IPS-15b (cell line): ENCODE measurements at regions not wholly inside any gene's neighbourhood (a gene's known extent, or its start where the extent isn't known, plus 50 kb on each side); places are given as distances from the start of the nearest gene placed in this dataset.
"Not testable (repeated sequence)": the region's sequence is repeated elsewhere in the genome, so short reads cannot be mapped to it uniquely, and the experiment has no call there.

Experiments
- H3K27me3 ChIP-seq: one replicate; pipeline ENCODE4 v1.6.1; 2013; ENCODE audit warnings: low read length; ENCODE audit not compliant: control insufficient read depth, insufficient read depth
- H3K36me3 ChIP-seq: one replicate; pipeline ENCODE4 v1.6.1; 2013; ENCODE audit warnings: low read length; ENCODE audit not compliant: control insufficient read depth, insufficient read depth
- H3K4me1 ChIP-seq: one replicate; pipeline ENCODE4 v1.6.1; 2013; ENCODE audit warnings: mild to moderate bottlenecking, low read length; ENCODE audit not compliant: control insufficient read depth, insufficient read depth
- H3K4me3 ChIP-seq: one replicate; pipeline ENCODE4 v1.5.1; 2013; ENCODE audit warnings: low read depth, low read length
- H3K9ac ChIP-seq: one replicate; pipeline ENCODE4 v1.6.1; 2013; ENCODE audit warnings: low read depth, mild to moderate bottlenecking, low read length
- H3K9me3 ChIP-seq: one replicate; pipeline ENCODE4 v1.6.1; 2013; ENCODE audit warnings: mild to moderate bottlenecking, low read length; ENCODE audit not compliant: control insufficient read depth, insufficient read depth

DNA sequence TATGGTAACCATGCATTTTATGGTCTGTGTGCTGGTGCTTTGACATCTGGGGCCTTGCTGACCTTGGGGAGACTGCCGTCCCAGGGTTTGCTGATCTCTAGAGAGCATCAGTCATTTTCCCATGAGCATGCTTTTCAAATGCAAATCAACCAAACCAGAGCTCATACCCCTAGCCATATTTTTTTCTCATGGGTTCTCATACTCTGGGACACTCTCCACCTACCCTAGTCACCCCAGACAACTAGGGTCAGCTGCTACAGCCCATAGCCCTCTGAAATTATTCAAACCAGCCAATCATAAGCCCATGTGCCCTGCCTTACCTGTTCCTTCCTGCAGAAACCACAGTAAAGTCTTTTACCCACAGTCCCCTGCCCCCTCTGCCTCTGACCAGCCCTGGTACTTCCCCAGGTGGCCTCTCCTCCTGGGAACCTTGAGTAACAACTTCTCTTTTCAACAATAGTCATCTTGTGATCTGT, 132.0 kb downstream of the MAP3K21 start:
- Histone ChIP-seq H3K4me1 (no peaks in the 10 kb centered on the region), H3K27me3 (no peaks in the 10 kb centered on the region), H3K9ac (no peak overlapping the region), H3K4me3 (no peak overlapping the region), H3K36me3 (no peaks in the 10 kb centered on the region), H3K9me3 (no peaks in the 10 kb centered on the region)

DNA sequence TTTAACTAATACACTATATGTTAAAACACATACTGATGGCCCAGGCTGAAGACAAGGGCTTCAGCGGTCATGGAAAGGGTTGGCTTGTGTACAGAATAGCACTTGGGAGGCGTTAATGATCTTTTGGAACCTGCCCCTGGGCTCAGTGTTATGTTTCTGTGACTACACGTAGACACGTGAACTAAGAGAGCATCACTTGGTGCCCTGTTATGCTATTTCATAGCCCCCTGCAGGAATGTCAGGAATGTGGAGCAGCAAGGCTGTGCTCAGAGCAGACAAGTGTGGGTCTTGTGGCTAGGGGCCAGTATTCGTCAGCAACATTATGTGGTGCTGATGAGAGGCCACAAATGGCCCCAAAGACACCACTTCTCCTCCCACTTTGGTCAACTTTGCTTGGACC, 132.4 kb downstream of the MAP3K21 start:
- H3K36me3 ChIP-seq: no peaks in the 10 kb centered on the region
- no peaks in the 10 kb centered on the region for H3K9me3 ChIP-seq
- H3K4me1 ChIP-seq: no peaks in the 10 kb centered on the region
- no peak overlapping the region for H3K4me3 ChIP-seq
- H3K27me3 ChIP-seq: no peaks in the 10 kb centered on the region
- no peak overlapping the region for H3K9ac ChIP-seq

DNA sequence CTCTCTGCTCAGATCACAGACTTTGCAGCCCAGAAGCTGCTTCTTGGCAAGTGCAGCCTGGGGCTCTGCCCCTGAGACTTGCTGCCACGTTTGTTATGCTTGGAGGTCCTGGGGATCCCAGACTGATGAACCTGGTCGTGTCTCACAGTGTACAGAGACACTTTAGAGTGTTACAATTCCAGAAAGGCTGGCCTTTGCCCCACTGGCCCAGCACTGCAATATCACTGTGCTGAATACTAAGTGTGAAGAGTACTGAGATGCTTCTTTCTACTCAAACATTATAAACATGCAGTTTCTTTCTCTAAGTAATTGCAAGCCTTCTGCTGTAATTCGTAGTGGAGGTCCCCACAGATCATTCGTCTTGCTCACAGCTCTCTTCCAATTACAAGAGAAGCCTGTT, 133.2 kb downstream of the MAP3K21 start:
- Histone ChIP-seq H3K4me1 (no peaks in the 10 kb centered on the region), H3K9me3 (peaks cover 4% of the 10 kb centered on the region), H3K9ac (no peak overlapping the region), H3K4me3 (no peak overlapping the region), H3K36me3 (peaks cover 3% of the 10 kb centered on the region), H3K27me3 (no peaks in the 10 kb centered on the region)

DNA sequence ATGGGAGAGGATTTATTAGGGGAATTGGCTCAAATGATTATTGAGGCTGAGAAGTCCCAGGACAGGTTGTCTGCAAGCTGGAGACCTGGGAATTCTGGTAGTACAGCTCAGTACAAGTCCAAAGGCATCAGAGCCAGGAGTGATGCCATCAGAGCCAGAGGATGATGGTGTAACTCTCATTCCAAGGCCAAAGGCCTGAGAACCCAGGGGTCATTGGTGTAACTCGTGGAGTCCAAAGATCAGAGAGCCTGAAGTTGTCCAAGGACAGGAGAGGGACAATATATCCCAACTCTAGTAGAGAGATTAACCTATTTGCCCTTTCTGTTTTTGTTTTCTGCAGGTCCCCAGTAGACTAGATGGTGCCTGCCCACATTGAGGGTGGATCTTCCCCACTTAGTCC, 134.3 kb downstream of the MAP3K21 start:
- no peaks in the 10 kb centered on the region for H3K27me3 ChIP-seq
- H3K9ac ChIP-seq: no peak overlapping the region
- peaks cover 3% of the 10 kb centered on the region for H3K36me3 ChIP-seq
- H3K4me1 ChIP-seq: no peaks in the 10 kb centered on the region
- no peak overlapping the region for H3K4me3 ChIP-seq
- peaks cover 4% of the 10 kb centered on the region for H3K9me3 ChIP-seq

DNA sequence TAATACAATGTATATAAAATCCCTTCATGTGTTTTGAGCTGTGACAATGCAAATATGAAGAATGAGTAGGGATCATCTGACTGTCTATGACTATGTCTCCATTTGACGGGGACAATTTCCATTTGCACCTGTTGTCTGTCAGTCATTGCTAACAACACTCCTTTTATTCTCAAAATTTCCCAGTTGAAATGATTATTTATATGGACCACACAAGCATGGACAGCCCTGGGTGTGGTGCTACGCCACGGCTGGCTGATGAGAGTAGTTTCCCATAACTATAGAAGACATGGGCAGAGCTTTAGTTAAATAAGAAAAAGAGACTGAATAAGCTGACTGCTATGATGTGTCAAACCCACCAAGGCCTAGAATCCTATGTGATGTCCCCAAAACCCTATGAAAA, 135.8 kb downstream of the MAP3K21 start:
- no peak overlapping the region for H3K4me3 ChIP-seq
- H3K4me1 ChIP-seq: no peaks in the 10 kb centered on the region
- peaks cover 4% of the 10 kb centered on the region for H3K9me3 ChIP-seq
- no peaks in the 10 kb centered on the region for H3K27me3 ChIP-seq
- peaks cover 3% of the 10 kb centered on the region for H3K36me3 ChIP-seq
- no peak overlapping the region for H3K9ac ChIP-seq

DNA sequence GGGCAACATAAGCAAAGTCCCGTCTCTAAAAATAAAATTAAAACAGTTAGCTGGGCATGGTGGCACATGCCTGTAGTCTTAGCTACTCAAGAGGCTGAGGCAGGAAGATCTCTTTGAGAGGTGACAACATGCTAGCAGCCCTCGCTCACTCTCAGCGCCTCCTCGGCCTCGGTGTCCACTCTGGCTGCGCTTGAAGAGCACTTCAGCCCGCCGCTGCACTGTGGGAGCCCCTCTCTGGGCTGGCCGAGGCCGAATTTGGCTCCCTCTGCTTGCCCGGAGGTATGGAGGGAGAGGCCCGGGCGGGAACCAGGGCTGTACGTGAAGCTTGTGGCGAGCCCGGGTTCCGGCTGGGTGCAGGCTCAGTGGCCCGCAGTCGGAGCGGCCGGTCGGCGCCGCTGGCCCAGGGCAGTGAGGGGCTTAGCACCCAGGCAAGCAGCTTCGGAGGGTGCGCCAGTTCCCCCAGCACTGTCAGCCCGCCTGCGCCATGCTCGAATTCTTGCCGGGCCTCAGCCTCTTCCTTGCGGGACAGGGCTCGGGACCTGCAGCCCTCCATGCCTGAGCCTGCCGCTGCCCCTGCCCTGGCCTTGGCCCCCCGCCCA, 138.3 kb downstream of the MAP3K21 start:
- Histone ChIP-seq H3K4me3 (no peak overlapping the region), H3K9me3 (peaks cover 4% of the 10 kb centered on the region), H3K36me3 (peaks cover 3% of the 10 kb centered on the region), H3K4me1 (peaks cover 2% of the 10 kb centered on the region), H3K9ac (no peak overlapping the region), H3K27me3 (no peaks in the 10 kb centered on the region)

DNA sequence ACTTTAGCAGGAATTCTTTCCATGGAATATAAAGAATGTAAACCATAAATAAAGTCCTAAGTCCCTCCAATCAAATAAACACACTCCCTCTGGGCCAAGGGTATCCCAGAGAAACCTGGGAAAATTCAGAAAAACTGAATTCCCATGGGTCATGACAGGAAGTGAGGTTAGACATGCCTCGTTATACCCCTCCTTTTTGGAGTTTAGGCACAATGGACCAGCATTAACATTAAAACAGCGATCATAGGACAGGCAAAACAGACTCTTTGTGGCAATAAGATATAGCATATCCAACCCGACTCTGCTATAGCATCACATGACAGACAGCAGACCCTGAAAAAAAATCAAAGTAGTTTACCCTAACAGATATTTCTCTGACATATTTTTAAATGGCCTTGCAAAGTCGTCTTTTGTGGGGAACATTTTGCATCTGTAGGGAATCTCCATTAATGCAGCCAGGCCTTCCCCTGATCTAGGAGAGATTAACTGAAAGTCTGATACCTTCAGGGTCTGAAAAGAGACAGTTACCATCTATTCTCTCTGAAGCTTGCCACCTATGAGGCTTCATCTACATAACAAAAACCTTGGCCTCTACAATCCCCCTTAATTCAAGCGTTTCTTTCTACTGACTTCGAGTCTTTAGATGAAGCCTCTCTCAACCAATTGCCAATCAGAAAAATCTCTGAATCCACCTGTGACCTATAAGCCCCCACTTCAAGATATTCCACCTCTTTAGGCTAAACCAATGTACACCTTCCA, 143.0 kb upstream of the KCNK1 start:
- Histone ChIP-seq H3K4me1 (peaks cover 5% of the 10 kb centered on the region), H3K27me3 (no peaks in the 10 kb centered on the region), H3K36me3 (no peaks in the 10 kb centered on the region), H3K9me3 (no peaks in the 10 kb centered on the region), H3K4me3 (no peak overlapping the region), H3K9ac (no peak overlapping the region)

DNA sequence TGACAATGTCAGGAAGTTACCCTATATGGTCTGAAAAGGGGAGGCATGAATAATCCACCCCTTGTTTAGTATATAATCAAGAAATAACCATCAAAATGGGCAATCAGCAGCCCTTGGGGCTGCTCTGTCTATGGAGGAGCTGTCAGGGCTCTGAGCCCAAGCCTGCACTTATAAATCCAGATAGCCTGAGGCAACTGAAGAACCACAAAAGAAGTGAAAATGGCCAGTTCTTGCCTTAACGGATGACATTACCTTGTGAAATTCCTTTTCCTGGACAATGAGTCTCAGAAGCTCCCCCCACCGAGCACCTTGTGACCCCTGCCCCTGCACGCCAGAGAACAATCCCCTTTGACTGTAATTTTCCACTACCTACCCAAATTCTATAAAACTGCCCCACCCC, 142.1 kb upstream of the KCNK1 start:
- not testable (repeated sequence) for H3K36me3 ChIP-seq, H3K9me3 ChIP-seq, H3K4me1 ChIP-seq, H3K9ac ChIP-seq, H3K27me3 ChIP-seq, H3K4me3 ChIP-seq

DNA sequence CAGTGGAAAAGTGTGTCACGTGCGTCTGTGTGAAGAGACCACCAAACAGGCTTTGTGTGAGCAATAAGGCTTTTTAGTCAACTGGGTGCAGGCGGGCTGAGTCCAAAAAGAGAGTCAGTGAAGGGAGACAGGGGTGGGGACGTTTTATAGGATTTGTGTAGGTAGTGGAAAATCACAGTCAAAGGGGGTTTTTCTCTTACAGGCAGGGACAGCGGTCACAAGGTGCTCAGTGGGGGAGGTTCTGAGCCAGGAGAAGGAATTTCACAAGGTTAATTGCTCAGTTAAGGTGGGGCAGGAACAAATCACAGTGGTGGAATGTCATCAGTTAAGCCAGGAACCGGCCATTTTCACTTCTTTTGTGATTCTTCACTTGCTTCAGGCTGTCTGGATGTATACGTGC, 141.1 kb upstream of the KCNK1 start:
- H3K27me3 ChIP-seq, H3K36me3 ChIP-seq, H3K9me3 ChIP-seq, H3K9ac ChIP-seq, H3K4me3 ChIP-seq, H3K4me1 ChIP-seq: not testable (repeated sequence)

DNA sequence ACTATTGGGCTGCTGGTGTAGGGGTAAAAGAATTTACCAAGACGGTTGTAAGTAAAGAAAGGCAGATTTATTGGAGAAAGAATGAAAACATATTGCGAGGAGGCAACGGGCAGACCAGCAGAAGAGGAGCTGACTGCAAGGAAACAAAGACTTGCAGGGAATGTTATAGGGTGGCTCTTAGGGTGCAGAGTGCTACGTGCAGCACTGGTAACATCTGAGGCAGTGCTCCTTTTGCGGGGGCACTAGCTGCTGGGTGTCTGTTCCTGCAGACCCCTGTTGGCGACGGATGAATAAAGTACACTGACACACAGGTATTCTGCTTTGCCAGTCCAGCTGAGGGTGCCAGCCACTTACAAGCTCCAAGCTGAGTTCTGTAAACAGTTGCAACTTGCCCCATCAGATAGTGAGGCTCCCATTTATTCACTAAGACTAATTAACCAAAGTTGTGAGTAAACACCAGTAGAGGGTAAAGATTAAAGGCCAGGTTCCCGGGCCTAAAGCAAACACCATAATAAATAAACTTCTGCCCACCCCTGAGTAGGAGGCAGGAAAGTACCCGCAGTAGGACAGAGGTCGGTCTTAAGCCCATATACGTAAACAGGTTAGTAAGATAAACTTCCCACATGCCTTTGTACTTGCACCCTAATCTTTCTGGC, 140.2 kb upstream of the KCNK1 start:
- H3K4me1 ChIP-seq: peaks cover 5% of the 10 kb centered on the region
- no peaks in the 10 kb centered on the region for H3K27me3 ChIP-seq
- no peak overlapping the region for H3K4me3 ChIP-seq
- H3K9ac ChIP-seq: peak overlapping the region; percentile 12
- no peaks in the 10 kb centered on the region for H3K9me3 ChIP-seq
- H3K36me3 ChIP-seq: no peaks in the 10 kb centered on the region

DNA sequence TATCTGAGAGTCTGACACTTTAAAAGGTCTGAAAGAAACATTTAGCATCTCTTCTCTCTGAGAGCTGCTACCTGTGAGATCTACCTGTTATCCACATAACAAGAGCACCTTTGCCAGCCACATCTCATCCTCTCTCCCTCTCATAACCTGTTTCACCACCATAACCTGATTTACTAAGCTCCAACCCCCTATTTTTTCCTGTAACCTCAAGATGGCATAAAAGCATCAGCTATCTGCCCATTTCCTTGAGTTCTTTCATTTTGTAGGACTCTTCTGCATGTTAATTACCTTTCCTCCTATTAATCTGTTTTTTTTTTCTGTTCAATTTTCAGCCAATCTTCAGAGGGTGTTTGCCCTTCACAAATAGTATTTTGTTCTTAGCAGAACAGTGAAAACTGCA, 136.5 kb upstream of the KCNK1 start:
- Histone ChIP-seq H3K27me3 (no peaks in the 10 kb centered on the region), H3K4me1 (peaks cover 4% of the 10 kb centered on the region), H3K9ac (no peak overlapping the region), H3K9me3 (no peaks in the 10 kb centered on the region), H3K4me3 (no peak overlapping the region), H3K36me3 (no peaks in the 10 kb centered on the region)

DNA sequence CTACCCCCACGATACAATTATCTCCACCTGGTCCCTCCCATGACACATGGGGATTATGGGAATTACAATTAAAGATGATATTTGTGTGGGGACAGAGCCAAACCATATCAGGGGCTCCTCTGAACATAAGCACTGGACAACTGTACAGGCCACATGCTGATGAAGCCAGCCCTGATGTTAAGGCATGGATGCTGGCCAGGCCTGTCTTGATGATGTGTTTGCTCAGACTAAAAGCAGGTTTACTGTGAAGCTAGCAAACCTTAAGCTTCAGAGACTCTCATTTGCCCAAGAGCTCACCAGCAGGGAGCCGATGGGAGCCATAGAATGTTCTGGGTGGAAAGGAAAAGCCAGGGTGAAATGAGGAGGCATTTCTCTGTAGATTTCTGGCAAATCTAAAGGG, 135.3 kb upstream of the KCNK1 start:
- Histone ChIP-seq H3K9me3 (no peaks in the 10 kb centered on the region), H3K9ac (no peak overlapping the region), H3K4me3 (no peak overlapping the region), H3K27me3 (no peaks in the 10 kb centered on the region), H3K36me3 (no peaks in the 10 kb centered on the region), H3K4me1 (peaks cover 2% of the 10 kb centered on the region)
